HL-60 (cell line): ENCODE measurements at regions not wholly inside any gene's neighbourhood (a gene's known extent, or its start where the extent isn't known, plus 50 kb on each side); places are given as distances from the start of the nearest gene placed in this dataset.

ENCODE experiments used
- DNase-seq, 2 experiments: peaks; one replicate each; pipeline ENCODE4 v3.0.0-alpha.2; 2010 to 2020; ENCODE audit warnings: low read depth in 1 of 2, low spot score in 1 of 2
- H3K27ac ChIP-seq: fragments of 250-450 bp; sonication (Bioruptor Pico); replicated peaks from 2 replicates; pipeline ENCODE4 v1.5.1; 2020; ENCODE audit warnings: mild to moderate bottlenecking, moderate library complexity
- H3K27me3 ChIP-seq: fragments of 250-450 bp; sonication (Bioruptor Pico); 2 replicates; pipeline ENCODE4 v1.5.1; 2021; ENCODE audit warnings: mild to moderate bottlenecking, moderate library complexity; ENCODE audit not compliant: insufficient read depth, poor library complexity, severe bottlenecking
- H3K4me3 ChIP-seq: replicated peaks from 2 replicates; pipeline ENCODE4 v1.5.1; 2011; ENCODE audit warnings: mild to moderate bottlenecking, control low read depth, low read length; ENCODE audit not compliant: insufficient read depth
- CTCF ChIP-seq: IDR thresholded peaks from one replicate; pipeline ENCODE4 v1.5.1; 2011; ENCODE audit warnings: low read length, control low read depth, inconsistent platforms; ENCODE audit not compliant: insufficient read depth
- GABPA ChIP-seq: IDR thresholded peaks from 2 replicates; pipeline ENCODE4 v1.6.1; 2012; ENCODE audit warnings: low read depth
- POLR2AphosphoS5 ChIP-seq: IDR thresholded peaks from 2 replicates; pipeline ENCODE4 v1.6.1; 2012; ENCODE audit warnings: low read depth
- REST ChIP-seq: IDR thresholded peaks from 2 replicates; pipeline ENCODE4 v1.6.1; 2012; ENCODE audit warnings: low read depth; ENCODE audit not compliant: insufficient replicate concordance
- SPI1 ChIP-seq: IDR thresholded peaks from 2 replicates; pipeline ENCODE4 v1.6.1; 2012; ENCODE audit warnings: low read depth, mild to moderate bottlenecking, borderline replicate concordance

DNA sequence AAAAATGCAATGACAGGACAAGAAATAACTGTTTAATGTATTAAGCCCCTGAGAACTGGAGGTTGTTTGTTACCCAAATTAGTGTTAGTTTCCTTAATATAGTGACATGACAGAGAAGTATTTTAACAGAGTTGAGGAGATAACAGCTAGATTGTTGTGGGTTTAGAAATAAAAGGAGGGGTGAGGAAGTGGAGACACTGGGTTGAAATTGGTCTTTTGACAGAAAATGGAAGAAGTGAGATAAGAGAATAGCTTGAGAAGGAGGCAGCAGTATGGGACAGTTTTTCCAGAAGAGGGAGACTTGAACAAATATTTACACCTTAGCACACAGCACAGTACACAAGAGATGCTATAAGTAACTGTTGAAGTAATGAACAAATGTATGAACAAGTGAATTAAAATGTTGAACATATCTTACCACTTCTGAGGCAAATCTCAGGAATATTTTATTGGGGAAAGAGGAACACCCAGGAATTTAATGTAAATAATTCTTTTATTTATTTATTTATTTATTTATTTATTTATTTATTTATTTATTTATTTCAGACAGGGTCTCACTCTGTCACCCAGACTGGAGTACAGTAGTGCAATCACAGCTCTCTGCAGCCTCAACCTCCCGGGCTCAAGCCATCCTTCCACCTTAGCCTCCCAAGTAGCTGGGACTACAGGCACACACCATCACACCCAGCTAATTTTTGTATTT lies 58.0 kb upstream of the EGFL6 start:
- no peak overlapping the region for H3K4me3 ChIP-seq
- H3K27me3 ChIP-seq: no peaks in the 10 kb centered on the region
- no peak for DNase-seq
- no peak overlapping the region for H3K27ac ChIP-seq
- 0 out of 2 replicates have a peak, but pooled peaks have one; percentile 1 for TF ChIP-seq SPI1
- TF ChIP-seq GABPA: no peak

- no peak for DNase-seq
- no peak overlapping the region for H3K27ac ChIP-seq
- TF ChIP-seq GABPA: no peak
- TF ChIP-seq REST: no peak
- no peak for TF ChIP-seq CTCF
- TF ChIP-seq SPI1: no peak
- no peak for TF ChIP-seq POLR2AphosphoS5
- H3K4me3 ChIP-seq: no peak overlapping the region
- no peaks in the 10 kb centered on the region for H3K27me3 ChIP-seq
Observed at GRCh38 chrX:13507893-13508292, 61.5 kb upstream of the EGFL6 start.

DNA sequence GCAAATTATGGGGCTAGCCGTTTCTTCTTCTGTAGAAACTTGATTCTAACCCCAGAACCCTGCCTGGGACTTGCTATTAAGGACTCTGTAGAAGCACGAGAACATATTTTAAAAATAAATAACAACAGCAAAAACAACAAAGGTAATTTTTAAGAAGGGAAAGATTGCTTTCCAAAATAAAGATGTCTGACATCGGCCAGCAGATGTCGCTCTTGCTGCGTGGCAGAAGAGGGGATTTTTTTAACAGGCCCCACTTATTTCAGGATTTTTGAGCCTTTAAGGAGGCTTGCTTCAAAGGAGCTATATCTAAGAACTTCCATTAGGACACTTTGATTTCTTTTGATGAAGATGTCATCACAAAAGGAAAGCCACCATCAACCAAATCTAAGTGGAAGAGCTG lies 62.8 kb upstream of the EGFL6 start:
- TF ChIP-seq SPI1 (no peak), POLR2AphosphoS5 (no peak), CTCF (peak; percentile 7), GABPA (no peak), REST (no peak)
- Histone ChIP-seq H3K27me3 (no peaks in the 10 kb centered on the region), H3K27ac (no peak overlapping the region), H3K4me3 (no peak overlapping the region)
- peak in 1 of 2 experiments; percentile 40 for DNase-seq

DNA sequence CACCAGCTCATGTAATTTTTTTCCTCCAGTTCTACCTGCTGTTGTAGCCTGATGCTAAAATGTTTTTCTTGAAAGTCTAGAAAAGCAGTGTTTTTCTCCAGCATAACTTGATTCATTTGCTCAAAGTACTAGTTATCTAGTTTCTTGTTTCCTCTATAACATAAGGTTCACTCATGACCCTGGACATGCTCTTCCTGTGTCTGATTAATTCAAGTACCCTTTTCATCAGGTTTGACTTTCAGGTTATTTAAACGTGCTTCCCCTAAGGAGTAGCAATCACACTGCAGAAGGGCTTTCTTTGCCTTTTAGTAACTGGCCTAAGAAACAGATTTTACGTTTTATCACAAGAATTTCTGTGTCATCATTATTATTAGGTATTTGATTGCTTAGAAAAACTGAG lies 66.8 kb upstream of the EGFL6 start:
- DNase-seq: no peak
- TF ChIP-seq CTCF: no peak
- TF ChIP-seq SPI1: no peak
- no peak for TF ChIP-seq REST
- no peak for TF ChIP-seq GABPA
- no peak for TF ChIP-seq POLR2AphosphoS5
- Histone ChIP-seq H3K27ac (no peak overlapping the region), H3K4me3 (no peak overlapping the region), H3K27me3 (no peaks in the 10 kb centered on the region)
